ENCODE measurements at regions not wholly inside any gene's neighbourhood (a gene's known extent, or its start where the extent isn't known, plus 50 kb on each side); places are given as distances from the start of the nearest gene placed in this dataset. TPM values are rescaled to one million over a fixed set of nuclear protein-coding genes. Genes with fewer than 3 reads are reported as not detected.

Small RNA genes in the stretch of these regions (small RNA-seq; reads per million reads assigned to genes)
- gene RNA5SP142 (ENCODE audit: low replicate concordance), result not detected

Data from lung (tissue), 1 donor.